ENCODE measurements at regions not wholly inside any gene's neighbourhood (a gene's known extent, or its start where the extent isn't known, plus 50 kb on each side); places are given as distances from the start of the nearest gene placed in this dataset.

GRCh38 chr3:178482981-178483380, 53.3 kb upstream of the KCNMB2 start:
- ChIA-PET CTCF (interaction anchor here (0.6 kb wide), 1 partner anchor 532 kb away, joined by 3 read pairs; no protein-coding TSS in a partner anchor), POLR2A (interaction anchor here (0.6 kb wide), 1 partner anchor 946 kb away, joined by 4 read pairs; no protein-coding TSS in a partner anchor)
- DNase-seq (ENCODE audit: unreplicated experiment), result no peak
- intact Hi-C loops (cut with micrococcal nuclease), result no loop called here
- Mint-ChIP-seq H3K36me3 (ENCODE audit: insufficient read depth, unreplicated experiment) (no peaks in the 10 kb centered on the region), H3K27ac (ENCODE audit: low read depth, unreplicated experiment) (no peak overlapping the region), H3K4me1 (ENCODE audit: insufficient read depth, unreplicated experiment) (no peaks in the 10 kb centered on the region), H3K4me3 (ENCODE audit: unreplicated experiment) (no peak overlapping the region), H3K9me3 (ENCODE audit: unreplicated experiment) (no peaks in the 10 kb centered on the region), H3K27me3 (ENCODE audit: insufficient read depth, unreplicated experiment) (no peaks in the 10 kb centered on the region)
- no TSS peak for BruUV-seq (replicated peaks)
- no peak for TF ChIP-seq CTCF (IDR thresholded peaks at IDR 0.05; ENCODE audit: unreplicated experiment)

- intact Hi-C loops (cut with micrococcal nuclease), result no loop called here
- H3K9me3 Mint-ChIP-seq (ENCODE audit: unreplicated experiment), result no peaks in the 10 kb centered on the region
- CTCF ChIA-PET, result no interaction called here
- TF ChIP-seq CTCF (IDR thresholded peaks at IDR 0.05; ENCODE audit: unreplicated experiment), result no peak
- H3K4me3 Mint-ChIP-seq (ENCODE audit: unreplicated experiment), result no peak overlapping the region
- H3K36me3 Mint-ChIP-seq (ENCODE audit: insufficient read depth, unreplicated experiment), result no peaks in the 10 kb centered on the region
- no peak for DNase-seq (ENCODE audit: unreplicated experiment)
- POLR2A ChIA-PET, result no interaction called here
- H3K27me3 Mint-ChIP-seq (ENCODE audit: insufficient read depth, unreplicated experiment), result no peaks in the 10 kb centered on the region
- no TSS peak for BruUV-seq (replicated peaks)
- H3K27ac Mint-ChIP-seq (ENCODE audit: low read depth, unreplicated experiment), result no peak overlapping the region
- no peaks in the 10 kb centered on the region for H3K4me1 Mint-ChIP-seq (ENCODE audit: insufficient read depth, unreplicated experiment)
These were observed 52.5 kb upstream of the KCNMB2 start for GRCh38 chr3:178483704-178484103.

- ChIA-PET POLR2A (no interaction called here), CTCF (interaction anchor here (1.4 kb wide), 1 partner anchor 414 kb away, joined by 3 read pairs; no protein-coding TSS in a partner anchor)
- Mint-ChIP-seq H3K36me3 (ENCODE audit: insufficient read depth, unreplicated experiment) (no peaks in the 10 kb centered on the region), H3K4me3 (ENCODE audit: unreplicated experiment) (no peak overlapping the region), H3K4me1 (ENCODE audit: insufficient read depth, unreplicated experiment) (no peaks in the 10 kb centered on the region), H3K27me3 (ENCODE audit: insufficient read depth, unreplicated experiment) (no peaks in the 10 kb centered on the region), H3K9me3 (ENCODE audit: unreplicated experiment) (no peaks in the 10 kb centered on the region), H3K27ac (ENCODE audit: low read depth, unreplicated experiment) (no peak overlapping the region)
- TF ChIP-seq CTCF (IDR thresholded peaks at IDR 0.05; ENCODE audit: unreplicated experiment), result no peak
- BruUV-seq (replicated peaks), result no TSS peak
- no peak for DNase-seq (ENCODE audit: unreplicated experiment)
- intact Hi-C loops (cut with micrococcal nuclease), result no loop called here
These were observed 50.5 kb upstream of the KCNMB2 start for GRCh38 chr3:178485756-178486155.
